HCT116 (cell line): ENCODE measurements at regions not wholly inside any gene's neighbourhood (a gene's known extent, or its start where the extent isn't known, plus 50 kb on each side); places are given as distances from the start of the nearest gene placed in this dataset.

Experiments
- ATAC-seq: fragments of 200-7000 bp; cut with Tn5 transposase; 2 replicates; pipeline ENCODE4 v1.9.1; 2020; ENCODE audit warnings: mild to moderate bottlenecking, moderate library complexity
- BruUV-seq: library from RNA; stranded (reverse); fragments of 400-500 nt; replicated peaks from 2 replicates; lab custom pipeline; 2021; lab: Mats Ljungman, UMichigan
- CTCF ChIA-PET: fragments of 300-600 bp; sonication (Branson Sonifier 250); formaldehyde crosslinking; loops from one replicate; lab custom pipeline; 2021; ENCODE audit warnings: antibody characterized with exemption; lab: Charles Lee
- POLR2A ChIA-PET: fragments of 300-600, 350-600 bp; sonication (Branson Sonifier 250); formaldehyde crosslinking; loops from one replicate; lab custom pipeline; 2021; ENCODE audit warnings: antibody characterized with exemption; lab: Charles Lee
- RAD21 ChIA-PET, 2 experiments: fragments of 300-600 bp; sonication (Branson Sonifier 250); formaldehyde crosslinking; loops; one replicate each; lab custom pipeline; 2023; ENCODE audit warnings: low total read pairs in 2 of 2; ENCODE audit not compliant: uncharacterized antibody in 2 of 2, unreplicated experiment in 2 of 2, low non-redundant PET in 1 of 2; lab: Charles Lee
- DNase-seq: peaks from one replicate; pipeline ENCODE4 v3.0.0-alpha.2; 2010; ENCODE audit warnings: low read depth, low spot score
- H2AFZ ChIP-seq: fragments of 200-600 bp; shearing (Covaris generic), sonication (generic); 2 replicates; pipeline ENCODE4 v1.6.1; 2017; ENCODE audit warnings: low read depth, mixed run types, mixed read lengths, antibody characterized with exemption, low read length; ENCODE audit not compliant: poor library complexity, severe bottlenecking
- H3K27ac ChIP-seq: 2 replicates; pipeline ENCODE4 v1.5.1; 2012; ENCODE audit warnings: low read depth, low read length
- H3K27me3 ChIP-seq: fragments of 200-600 bp; sonication (generic); 2 replicates; pipeline ENCODE4 v1.6.1; 2016; ENCODE audit warnings: mixed run types, low read length, mixed read lengths; ENCODE audit not compliant: insufficient read depth
- H3K36me3 ChIP-seq, 2 experiments: fragments of 200-500 bp in 1 of 2; fragments of 200-600 bp in 1 of 2; sonication (Bioruptor generic) in 1 of 2; sonication (generic) in 1 of 2; 2 replicates each; pipeline versions ENCODE4 v1.5.1 to v1.6.1; 2014 to 2016; ENCODE audit warnings: low read length in 2 of 2, inconsistent platforms in 1 of 2, mixed read lengths in 1 of 2, mixed run types in 1 of 2; ENCODE audit not compliant: insufficient read depth in 2 of 2, control insufficient read depth in 1 of 2
- H3K4me1 ChIP-seq, 2 experiments: fragments of 200-600 bp in 1 of 2; sonication (generic) in 1 of 2; 2 replicates each; pipeline versions ENCODE4 v1.5.1 to v1.6.1; 2012 to 2017; ENCODE audit warnings: low read length in 2 of 2, inconsistent platforms in 1 of 2, mild to moderate bottlenecking in 1 of 2, mixed read lengths in 1 of 2, mixed run types in 1 of 2, moderate library complexity in 1 of 2; ENCODE audit not compliant: insufficient read depth in 2 of 2, control insufficient read depth in 1 of 2
- H3K4me2 ChIP-seq: fragments of 200-600 bp; sonication (generic); 2 replicates; pipeline ENCODE4 v1.6.1; 2017; ENCODE audit warnings: mixed run types, low read length, mixed read lengths
- H3K4me3 ChIP-seq, 2 experiments: fragments of 200-600 bp in 1 of 2; sonication (generic) in 1 of 2; replicated peaks in 1 of 2; 2 replicates each; pipeline ENCODE4 v1.5.1; 2011 to 2016; ENCODE audit warnings: low read length in 2 of 2, control low read depth in 1 of 2, low read depth in 1 of 2, mild to moderate bottlenecking in 1 of 2, mixed read lengths in 1 of 2, mixed run types in 1 of 2
- H3K79me2 ChIP-seq: fragments of 200-600 bp; sonication (generic); 2 replicates; pipeline ENCODE4 v1.6.1; 2017; ENCODE audit warnings: mild to moderate bottlenecking, mixed run types, low read length, moderate library complexity, mixed read lengths; ENCODE audit not compliant: insufficient read depth
- H3K9ac ChIP-seq: fragments of 200-600 bp; sonication (generic); 2 replicates; pipeline ENCODE4 v1.6.1; 2016; ENCODE audit warnings: low read length, mixed read lengths
- H3K9me2 ChIP-seq: fragments of 200-600 bp; sonication (generic), shearing (Covaris generic); 2 replicates; pipeline ENCODE4 v1.6.1; 2017; ENCODE audit warnings: mixed run types, mild to moderate bottlenecking, moderate library complexity; ENCODE audit not compliant: insufficient read depth
- H3K9me3 ChIP-seq, 2 experiments: fragments of 200-500 bp in 1 of 2; fragments of 200-600 bp in 1 of 2; sonication (Bioruptor generic) in 1 of 2; sonication (generic) in 1 of 2; 2 replicates each; pipeline ENCODE4 v1.6.1; 2014 to 2017; ENCODE audit warnings: low read length in 2 of 2, mixed read lengths in 2 of 2, inconsistent platforms in 1 of 2, low read depth in 1 of 2, mild to moderate bottlenecking in 1 of 2, mixed run types in 1 of 2, moderate library complexity in 1 of 2; ENCODE audit not compliant: control insufficient read depth in 1 of 2, insufficient read depth in 1 of 2
- H4K20me1 ChIP-seq: fragments of 200-600 bp; sonication (generic), shearing (Covaris generic); 2 replicates; pipeline ENCODE4 v1.6.1; 2017; ENCODE audit warnings: mixed run types, mild to moderate bottlenecking, moderate library complexity; ENCODE audit not compliant: insufficient read depth
- ATF3 ChIP-seq: IDR thresholded peaks from 2 replicates; pipeline ENCODE4 v1.6.1; 2012
- CBX3 ChIP-seq: IDR thresholded peaks from 2 replicates; pipeline ENCODE4 v1.6.1; 2012; ENCODE audit warnings: low read depth
- CEBPB ChIP-seq: IDR thresholded peaks from 2 replicates; pipeline ENCODE4 v1.6.1; 2012; ENCODE audit warnings: low read depth
- CTCF ChIP-seq, 3 experiments: fragments of 200-600 bp in 1 of 3; sonication (generic) in 1 of 3; IDR thresholded peaks in 2 of 3; conservative IDR thresholded peaks in 1 of 3; 2 replicates each; pipeline ENCODE4 v1.5.1; 2012 to 2017; ENCODE audit warnings: low read depth in 2 of 3, low read length in 2 of 3, antibody characterized with exemption in 1 of 3, borderline replicate concordance in 1 of 3, control low read depth in 1 of 3, mild to moderate bottlenecking in 1 of 3, mixed read lengths in 1 of 3, mixed run types in 1 of 3, moderate library complexity in 1 of 3; ENCODE audit not compliant: insufficient read depth in 1 of 3
- EGR1 ChIP-seq: IDR thresholded peaks from 2 replicates; pipeline ENCODE4 v1.6.1; 2012; ENCODE audit warnings: low read depth
- ELF1 ChIP-seq: IDR thresholded peaks from 2 replicates; pipeline ENCODE4 v1.6.1; 2012; ENCODE audit warnings: low read depth, borderline replicate concordance
- FOSL1 ChIP-seq: IDR thresholded peaks from 2 replicates; pipeline ENCODE4 v1.6.1; 2012; ENCODE audit warnings: low read depth
- MAX ChIP-seq: IDR thresholded peaks from 2 replicates; pipeline ENCODE4 v1.6.1; 2012
- POLR2A ChIP-seq: IDR thresholded peaks from 2 replicates; pipeline ENCODE4 v1.7.0; 2011; ENCODE audit warnings: borderline replicate concordance; ENCODE audit not compliant: insufficient read depth, insufficient read length; ENCODE audit errors: extremely low read depth
- SIN3A ChIP-seq: IDR thresholded peaks from 2 replicates; pipeline ENCODE4 v1.6.1; 2012; ENCODE audit warnings: low read depth
- SP1 ChIP-seq: IDR thresholded peaks from 2 replicates; pipeline ENCODE4 v1.6.1; 2012; ENCODE audit warnings: low read depth
- SRF ChIP-seq: IDR thresholded peaks from 2 replicates; pipeline ENCODE4 v1.6.1; 2012; ENCODE audit warnings: low read depth
- TCF7L2 ChIP-seq: IDR thresholded peaks from 2 replicates; pipeline ENCODE4 v1.7.0; 2011; ENCODE audit warnings: borderline replicate concordance, inconsistent platforms; ENCODE audit not compliant: insufficient read depth, insufficient read length; ENCODE audit errors: extremely low read depth
- YY1 ChIP-seq: IDR thresholded peaks from 2 replicates; pipeline ENCODE4 v1.6.1; 2011; ENCODE audit warnings: low read length, low read depth, moderate library complexity, mild to moderate bottlenecking; ENCODE audit not compliant: insufficient replicate concordance; ENCODE audit errors: extremely low read depth
- ZBTB33 ChIP-seq: IDR thresholded peaks from 2 replicates; pipeline ENCODE4 v1.6.1; 2011; ENCODE audit warnings: mild to moderate bottlenecking, low read length, moderate library complexity; ENCODE audit not compliant: insufficient replicate concordance; ENCODE audit errors: extremely low read depth
- ZFX ChIP-seq: fragments of 450-650 bp; IDR thresholded peaks from 2 replicates; pipeline ENCODE4 v1.6.1; 2017
- ZNF274 ChIP-seq: fragments of 200-500 bp; sonication (Bioruptor generic); IDR thresholded peaks from 2 replicates; pipeline ENCODE4 v1.6.1; 2014; ENCODE audit warnings: mild to moderate bottlenecking, low read depth, low read length, inconsistent platforms
- intact Hi-C: fragments of 100-400 bp; cut with micrococcal nuclease; formaldehyde crosslinking; loops from 2 replicates; pipeline ENCODE4 v1.10.0; 2022

- no peak for TF ChIP-seq MAX
- no peak for TF ChIP-seq EGR1
- TF ChIP-seq FOSL1 = no peak
- TF ChIP-seq ATF3 = no peak
- no peak for TF ChIP-seq YY1
- TF ChIP-seq ZFX = no peak
- TF ChIP-seq TCF7L2 = no peak
- no peak for TF ChIP-seq SRF
- TF ChIP-seq ZBTB33 = no peak
- TF ChIP-seq CTCF (IDR thresholded peaks at IDR 0.05 in 2 of 3, conservative IDR thresholded peaks at IDR 0.05 in 1 of 3; ENCODE audit: borderline replicate concordance in 1 of 3, insufficient read depth in 1 of 3, low read depth in 2 of 3, low read length in 2 of 3) = no peak
- TF ChIP-seq SP1 = no peak
- TF ChIP-seq POLR2A = no peak
- no peak for TF ChIP-seq CEBPB
- TF ChIP-seq ELF1 = no peak
- no peak for TF ChIP-seq ZNF274
- no peak for TF ChIP-seq SIN3A
- TF ChIP-seq CBX3 = no peak
- Histone ChIP-seq H3K27me3 (no peaks in the 10 kb centered on the region), H3K27ac (no peak overlapping the region), H3K79me2 (no peaks in the 10 kb centered on the region), H3K9me2 (no peaks in the 10 kb centered on the region), H3K9me3 (no peaks in the 10 kb centered on the region), H4K20me1 (no peaks in the 10 kb centered on the region), H3K9ac (no peak overlapping the region), H3K4me2 (no peak overlapping the region), H3K4me3 (no peak overlapping the region), H3K36me3 (no peaks in the 10 kb centered on the region), H2AFZ (peak overlapping the region; percentile 20), H3K4me1 (no peaks in the 10 kb centered on the region)
- ChIA-PET RAD21 (no interaction called here), POLR2A (interaction anchor here (0.7 kb wide), 1 partner anchor 315 kb away, joined by 5 read pairs; no protein-coding TSS in a partner anchor), CTCF (no interaction called here)
- DNase-seq (no peak), ATAC-seq (no peak)
- intact Hi-C loops = no loop called here
- no TSS peak for BruUV-seq
These were observed 443.0 kb downstream of the COL12A1 start for GRCh38 chr6:74762841-74763240.
